Cardiac muscle cell (in vitro differentiated cells and primary cell): ENCODE measurements at regions not wholly inside any gene's neighbourhood (a gene's known extent, or its start where the extent isn't known, plus 50 kb on each side); places are given as distances from the start of the nearest gene placed in this dataset.

Experiments used
- DNase-seq, 2 donors: peaks; one replicate each; pipeline versions ENCODE4 v3.0.0 to v3.0.0-alpha.2; 2010 to 2017; ENCODE audit warnings: low read depth in 1 of 2, low spot score in 1 of 2
- H3K27ac ChIP-seq: fragments of 200-600 bp; sonication (generic); 2 replicates; pipeline ENCODE4 v1.5.1; 2016
- H3K27me3 ChIP-seq: fragments of 200-600 bp; sonication (generic); 2 replicates; pipeline ENCODE4 v1.6.0; 2016; ENCODE audit warnings: control low read depth
- H3K36me3 ChIP-seq: fragments of 200-600 bp; sonication (generic); 2 replicates; pipeline ENCODE4 v1.5.1; 2016; ENCODE audit warnings: control low read depth
- H3K4me1 ChIP-seq: fragments of 200-600 bp; sonication (generic); 2 replicates; pipeline ENCODE4 v1.8.1; 2017; ENCODE audit warnings: low read depth, mild to moderate bottlenecking, mixed run types
- H3K4me3 ChIP-seq: fragments of 200-600 bp; sonication (generic); 2 replicates; pipeline ENCODE4 v1.5.1; 2016; ENCODE audit warnings: mild to moderate bottlenecking
- H3K9me3 ChIP-seq: fragments of 200-600 bp; sonication (generic); 2 replicates; pipeline ENCODE4 v1.5.1; 2017; ENCODE audit warnings: low read depth, mild to moderate bottlenecking, control low read depth
- TF ChIP-seq, protein P1 (sequence below): IDR thresholded peaks from 2 replicates; pipeline ENCODE4 v1.5.1; 2012; ENCODE audit warnings: low read depth, mild to moderate bottlenecking, low read length

GRCh38 chr20:40765814-40766480 is 76.9 kb upstream of the MAFB start:
- H3K27me3 ChIP-seq = no peaks in the 10 kb centered on the region
- TF ChIP-seq, protein P1, sequence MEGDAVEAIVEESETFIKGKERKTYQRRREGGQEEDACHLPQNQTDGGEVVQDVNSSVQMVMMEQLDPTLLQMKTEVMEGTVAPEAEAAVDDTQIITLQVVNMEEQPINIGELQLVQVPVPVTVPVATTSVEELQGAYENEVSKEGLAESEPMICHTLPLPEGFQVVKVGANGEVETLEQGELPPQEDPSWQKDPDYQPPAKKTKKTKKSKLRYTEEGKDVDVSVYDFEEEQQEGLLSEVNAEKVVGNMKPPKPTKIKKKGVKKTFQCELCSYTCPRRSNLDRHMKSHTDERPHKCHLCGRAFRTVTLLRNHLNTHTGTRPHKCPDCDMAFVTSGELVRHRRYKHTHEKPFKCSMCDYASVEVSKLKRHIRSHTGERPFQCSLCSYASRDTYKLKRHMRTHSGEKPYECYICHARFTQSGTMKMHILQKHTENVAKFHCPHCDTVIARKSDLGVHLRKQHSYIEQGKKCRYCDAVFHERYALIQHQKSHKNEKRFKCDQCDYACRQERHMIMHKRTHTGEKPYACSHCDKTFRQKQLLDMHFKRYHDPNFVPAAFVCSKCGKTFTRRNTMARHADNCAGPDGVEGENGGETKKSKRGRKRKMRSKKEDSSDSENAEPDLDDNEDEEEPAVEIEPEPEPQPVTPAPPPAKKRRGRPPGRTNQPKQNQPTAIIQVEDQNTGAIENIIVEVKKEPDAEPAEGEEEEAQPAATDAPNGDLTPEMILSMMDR = no peak
- no peak overlapping the region for H3K4me3 ChIP-seq
- no peak for DNase-seq
- no peaks in the 10 kb centered on the region for H3K36me3 ChIP-seq
- no peaks in the 10 kb centered on the region for H3K4me1 ChIP-seq
- no peaks in the 10 kb centered on the region for H3K9me3 ChIP-seq
- no peak overlapping the region for H3K27ac ChIP-seq

DNA sequence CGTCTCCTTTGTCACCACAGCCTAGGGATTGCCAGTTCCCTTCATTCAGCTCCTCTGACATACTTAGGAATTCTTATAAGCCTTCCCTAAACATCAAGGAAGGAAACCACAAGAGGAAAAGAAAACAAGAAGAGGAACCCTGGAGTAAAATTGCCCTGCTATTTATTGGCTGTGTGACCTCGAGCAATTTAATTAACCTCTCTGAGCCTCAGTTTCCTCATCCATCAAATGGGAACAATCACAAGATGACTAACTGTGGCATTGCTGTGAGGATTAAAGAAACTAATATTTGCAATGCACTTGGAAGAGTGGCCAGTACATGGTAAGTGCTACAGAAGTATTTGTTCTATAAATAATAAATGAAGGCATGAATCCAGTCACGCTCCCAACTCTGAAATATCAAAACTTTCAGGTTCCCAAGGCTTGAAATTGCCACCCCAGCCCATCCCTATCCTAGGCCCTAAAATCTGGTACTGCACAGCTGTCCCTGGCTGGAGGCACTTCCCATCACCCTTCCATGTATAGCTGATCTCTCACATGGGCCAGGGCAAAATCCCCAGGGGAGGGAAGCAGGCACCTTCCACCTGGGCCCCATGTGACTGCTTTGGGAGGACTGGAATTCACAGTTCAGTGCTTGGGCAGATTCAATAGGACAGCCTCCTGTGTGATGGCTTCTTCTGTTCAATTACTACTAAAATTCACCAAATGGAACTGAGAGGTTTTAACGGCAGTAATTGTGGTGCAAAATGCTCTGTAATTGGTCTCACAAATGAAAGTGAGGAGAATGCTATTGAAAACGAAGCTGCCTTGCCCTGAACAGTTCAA is 78.0 kb upstream of the MAFB start:
- H3K9me3 ChIP-seq = no peaks in the 10 kb centered on the region
- DNase-seq = no peak
- no peaks in the 10 kb centered on the region for H3K27me3 ChIP-seq
- TF ChIP-seq, protein P1 = no peak
- no peak overlapping the region for H3K27ac ChIP-seq
- H3K4me1 ChIP-seq = no peaks in the 10 kb centered on the region
- no peaks in the 10 kb centered on the region for H3K36me3 ChIP-seq
- no peak overlapping the region for H3K4me3 ChIP-seq

DNA sequence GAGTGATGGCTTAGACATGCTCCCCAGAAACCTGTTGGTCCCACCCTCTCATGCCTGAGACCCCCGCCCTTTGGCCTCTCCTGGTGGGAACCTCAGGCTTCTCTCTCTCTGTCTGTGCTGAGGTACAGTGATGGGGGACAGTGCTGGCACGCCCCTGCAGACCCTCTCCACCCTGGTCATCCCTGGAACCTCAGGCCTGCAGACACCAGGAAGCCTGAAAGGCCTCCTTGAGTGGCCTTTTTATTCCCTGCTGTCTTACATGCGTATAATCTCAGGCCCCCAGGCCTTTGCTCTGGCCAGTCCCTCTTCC is 78.5 kb upstream of the MAFB start:
- TF ChIP-seq, protein P1 = no peak
- H3K36me3 ChIP-seq = no peaks in the 10 kb centered on the region
- H3K9me3 ChIP-seq = no peaks in the 10 kb centered on the region
- no peaks in the 10 kb centered on the region for H3K27me3 ChIP-seq
- no peak overlapping the region for H3K4me3 ChIP-seq
- H3K27ac ChIP-seq = no peak overlapping the region
- H3K4me1 ChIP-seq = no peaks in the 10 kb centered on the region
- DNase-seq = no peak

DNA sequence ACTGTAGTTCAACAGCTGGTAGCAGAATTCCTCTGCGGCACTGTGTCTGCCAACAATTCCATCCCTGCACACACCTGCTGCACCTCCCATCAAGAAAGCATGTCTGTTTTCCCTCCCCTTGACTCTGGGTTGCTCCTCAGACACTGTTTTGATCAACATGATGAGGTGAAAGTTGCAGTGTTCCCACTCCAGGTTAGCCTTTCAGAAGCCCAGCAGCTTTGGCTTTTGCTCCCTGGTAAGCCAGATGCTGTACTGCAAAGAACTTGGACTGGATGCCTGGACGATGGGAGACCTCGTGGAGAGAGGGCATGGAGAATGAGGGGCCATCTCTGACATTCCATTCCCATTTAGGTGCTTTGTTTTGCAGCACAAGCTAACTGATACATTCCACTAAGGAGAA is 79.1 kb upstream of the MAFB start:
- no peaks in the 10 kb centered on the region for H3K9me3 ChIP-seq
- TF ChIP-seq, protein P1 = no peak
- H3K27me3 ChIP-seq = no peaks in the 10 kb centered on the region
- H3K4me1 ChIP-seq = no peaks in the 10 kb centered on the region
- H3K27ac ChIP-seq = no peak overlapping the region
- DNase-seq = no peak
- H3K4me3 ChIP-seq = no peak overlapping the region
- no peaks in the 10 kb centered on the region for H3K36me3 ChIP-seq

GRCh38 chr20:40769677-40770285 is 80.7 kb upstream of the MAFB start:
- H3K36me3 ChIP-seq = no peaks in the 10 kb centered on the region
- no peak overlapping the region for H3K4me3 ChIP-seq
- TF ChIP-seq, protein P1 = no peak
- H3K27me3 ChIP-seq = no peaks in the 10 kb centered on the region
- H3K27ac ChIP-seq = no peak overlapping the region
- no peaks in the 10 kb centered on the region for H3K4me1 ChIP-seq
- H3K9me3 ChIP-seq = no peaks in the 10 kb centered on the region
- no peak for DNase-seq
